HG03139 (cell line): ENCODE measurements at regions not wholly inside any gene's neighbourhood (a gene's known extent, or its start where the extent isn't known, plus 50 kb on each side); places are given as distances from the start of the nearest gene placed in this dataset.

Source experiments
- ATAC-seq: cut with Tn5 transposase; IDR thresholded peaks from one replicate; pipeline ENCODE4 v1.9.1; 2021; ENCODE audit not compliant: unreplicated experiment

- ATAC-seq = no peak
Observed at GRCh38 chr3:189455009-189455408, 176.2 kb upstream of the TP63 start.

- no peak for ATAC-seq
Observed at GRCh38 chr3:189455641-189456417, 175.4 kb upstream of the TP63 start.

GRCh38 chr3:189457201-189457607 lies 174.0 kb upstream of the TP63 start:
- no peak for ATAC-seq

GRCh38 chr3:189457631-189458412 lies 173.4 kb upstream of the TP63 start:
- ATAC-seq = no peak

GRCh38 chr3:189458528-189458927 lies 172.7 kb upstream of the TP63 start:
- no peak for ATAC-seq

GRCh38 chr3:189459231-189459630 lies 172.0 kb upstream of the TP63 start:
- ATAC-seq = no peak

GRCh38 chr3:189460511-189460910 lies 170.7 kb upstream of the TP63 start:
- no peak for ATAC-seq

GRCh38 chr3:189464799-189465198 lies 166.4 kb upstream of the TP63 start:
- ATAC-seq = no peak

- ATAC-seq = no peak
Observed at GRCh38 chr3:189466004-189466403, 165.2 kb upstream of the TP63 start.

GRCh38 chr3:189467451-189467850 lies 163.7 kb upstream of the TP63 start:
- no peak for ATAC-seq

GRCh38 chr3:189474944-189475343 lies 156.2 kb upstream of the TP63 start:
- no peak for ATAC-seq

GRCh38 chr3:189477614-189478013 lies 153.6 kb upstream of the TP63 start:
- no peak for ATAC-seq

- no peak for ATAC-seq
Observed at GRCh38 chr3:189486556-189486955, 144.6 kb upstream of the TP63 start.

GRCh38 chr3:189488241-189488767 lies 142.9 kb upstream of the TP63 start:
- ATAC-seq = no peak

- ATAC-seq = no peak
Observed at GRCh38 chr3:189490337-189490736, 140.9 kb upstream of the TP63 start.

GRCh38 chr3:189490749-189491148 lies 140.4 kb upstream of the TP63 start:
- no peak for ATAC-seq

- ATAC-seq = no peak
Observed at GRCh38 chr3:189491831-189492230, 139.4 kb upstream of the TP63 start.

- no peak for ATAC-seq
Observed at GRCh38 chr3:189493271-189493670, 137.9 kb upstream of the TP63 start.

GRCh38 chr3:189494632-189495031 lies 136.6 kb upstream of the TP63 start:
- no peak for ATAC-seq

- no peak for ATAC-seq
Observed at GRCh38 chr3:189496375-189497138, 134.6 kb upstream of the TP63 start.

GRCh38 chr3:189498995-189499704 lies 132.0 kb upstream of the TP63 start:
- no peak for ATAC-seq
